DMS153 treated with DMSO at 0.1 percent for 48 hours (cell line): ENCODE measurements at regions not wholly inside any gene's neighbourhood (a gene's known extent, or its start where the extent isn't known, plus 50 kb on each side); places are given as distances from the start of the nearest gene placed in this dataset.
"Not testable (repeated sequence)": the region's sequence is repeated elsewhere in the genome, so short reads cannot be mapped to it uniquely, and the experiment has no call there.

ENCODE experiments used
- DNase-seq: peaks from one replicate; lab custom pipeline; 2025; ENCODE audit not compliant: unreplicated experiment; lab: John Stamatoyannopoulos, UW

GRCh38 chr2:8252997-8253694 lies 428.7 kb upstream of the ID2 start:
- DNase-seq, result peak; percentile 75

GRCh38 chr2:8253781-8254180 lies 428.1 kb upstream of the ID2 start:
- no peak for DNase-seq

GRCh38 chr2:8254214-8254613 lies 427.6 kb upstream of the ID2 start:
- DNase-seq, result not testable (repeated sequence)

- no peak for DNase-seq
These were observed 426.9 kb upstream of the ID2 start for GRCh38 chr2:8254791-8255447.

GRCh38 chr2:8255448-8255800 lies 426.4 kb upstream of the ID2 start:
- DNase-seq, result no peak

- no peak for DNase-seq
These were observed 425.0 kb upstream of the ID2 start for GRCh38 chr2:8256905-8257304.

GRCh38 chr2:8257502-8257901 lies 424.4 kb upstream of the ID2 start:
- DNase-seq, result no peak

- no peak for DNase-seq
These were observed 423.4 kb upstream of the ID2 start for GRCh38 chr2:8258406-8258805.

- DNase-seq, result no peak
These were observed 422.6 kb upstream of the ID2 start for GRCh38 chr2:8259106-8259840.

GRCh38 chr2:8259841-8260178 lies 422.0 kb upstream of the ID2 start:
- DNase-seq, result no peak

- DNase-seq, result no peak
These were observed 421.6 kb upstream of the ID2 start for GRCh38 chr2:8260213-8260612.

- no peak for DNase-seq
These were observed 418.0 kb upstream of the ID2 start for GRCh38 chr2:8263901-8264300.

GRCh38 chr2:8264981-8265380 lies 416.9 kb upstream of the ID2 start:
- DNase-seq, result no peak

- DNase-seq, result no peak
These were observed 416.2 kb upstream of the ID2 start for GRCh38 chr2:8265476-8266226.

GRCh38 chr2:8266563-8266962 lies 415.3 kb upstream of the ID2 start:
- no peak for DNase-seq

- no peak for DNase-seq
These were observed 414.8 kb upstream of the ID2 start for GRCh38 chr2:8267048-8267447.

GRCh38 chr2:8267721-8268120 lies 414.1 kb upstream of the ID2 start:
- DNase-seq, result no peak

- no peak for DNase-seq
These were observed 413.6 kb upstream of the ID2 start for GRCh38 chr2:8268172-8268783.

GRCh38 chr2:8270699-8271098 lies 411.2 kb upstream of the ID2 start:
- no peak for DNase-seq

- no peak for DNase-seq
These were observed 410.4 kb upstream of the ID2 start for GRCh38 chr2:8271461-8271860.

GRCh38 chr2:8276026-8276425 lies 405.8 kb upstream of the ID2 start:
- DNase-seq, result no peak
